GM19023 (cell line): ENCODE measurements at regions not wholly inside any gene's neighbourhood (a gene's known extent, or its start where the extent isn't known, plus 50 kb on each side); places are given as distances from the start of the nearest gene placed in this dataset.
"Not testable (repeated sequence)": the region's sequence is repeated elsewhere in the genome, so short reads cannot be mapped to it uniquely, and the experiment has no call there.

Experiments
- ATAC-seq: cut with Tn5 transposase; IDR thresholded peaks from one replicate; pipeline ENCODE4 v1.9.1; 2021; ENCODE audit warnings: mild to moderate bottlenecking, moderate library complexity; ENCODE audit not compliant: unreplicated experiment

- ATAC-seq, result not testable (repeated sequence)
Measured at GRCh38 chr3:107909583-107909982, 181.2 kb downstream of the CD47 start.

DNA sequence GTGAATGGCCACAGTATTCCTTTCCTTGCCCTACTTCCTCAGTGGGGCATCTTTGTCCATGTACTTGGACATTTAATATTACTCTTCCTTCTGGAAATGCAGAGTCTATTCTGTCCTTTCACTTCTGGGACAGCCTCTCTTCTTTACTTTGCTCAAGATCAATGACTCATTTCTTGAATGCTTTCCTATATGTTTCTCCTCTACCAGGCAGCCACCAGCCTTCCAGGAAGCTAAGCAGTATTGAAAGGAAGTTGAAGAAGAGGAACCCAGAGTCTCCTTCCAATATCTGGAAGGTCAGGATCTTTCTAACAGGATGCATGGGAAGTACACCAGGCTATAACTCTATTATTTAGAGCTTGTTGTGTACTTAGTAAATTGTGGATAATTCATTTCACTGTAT, 182.8 kb downstream of the CD47 start:
- ATAC-seq, result no peak

DNA sequence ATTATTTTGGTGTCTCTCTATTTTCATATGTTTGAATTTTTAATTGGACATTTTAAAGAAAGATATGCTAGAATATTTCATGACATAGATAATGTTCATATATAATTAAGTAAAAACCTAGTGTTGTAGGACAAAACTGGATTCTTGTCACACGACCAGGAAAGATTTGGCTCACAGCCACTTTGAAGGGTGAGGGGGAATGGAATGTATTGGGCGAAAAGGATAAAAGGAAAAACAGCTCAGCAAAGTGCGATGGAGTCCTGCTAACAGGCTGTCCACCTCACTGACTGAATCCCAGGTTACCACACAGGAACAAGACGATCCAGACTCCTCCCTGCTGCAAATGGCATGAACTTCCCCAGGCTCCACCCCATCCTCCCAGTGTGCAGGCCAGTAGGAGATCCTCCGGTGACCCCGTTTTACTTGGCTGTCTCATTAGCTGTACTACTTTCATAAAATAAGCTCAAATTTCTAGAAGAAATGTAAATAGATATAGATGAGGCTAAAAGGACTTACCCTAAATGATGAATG, 186.2 kb downstream of the CD47 start:
- ATAC-seq, result no peak

DNA sequence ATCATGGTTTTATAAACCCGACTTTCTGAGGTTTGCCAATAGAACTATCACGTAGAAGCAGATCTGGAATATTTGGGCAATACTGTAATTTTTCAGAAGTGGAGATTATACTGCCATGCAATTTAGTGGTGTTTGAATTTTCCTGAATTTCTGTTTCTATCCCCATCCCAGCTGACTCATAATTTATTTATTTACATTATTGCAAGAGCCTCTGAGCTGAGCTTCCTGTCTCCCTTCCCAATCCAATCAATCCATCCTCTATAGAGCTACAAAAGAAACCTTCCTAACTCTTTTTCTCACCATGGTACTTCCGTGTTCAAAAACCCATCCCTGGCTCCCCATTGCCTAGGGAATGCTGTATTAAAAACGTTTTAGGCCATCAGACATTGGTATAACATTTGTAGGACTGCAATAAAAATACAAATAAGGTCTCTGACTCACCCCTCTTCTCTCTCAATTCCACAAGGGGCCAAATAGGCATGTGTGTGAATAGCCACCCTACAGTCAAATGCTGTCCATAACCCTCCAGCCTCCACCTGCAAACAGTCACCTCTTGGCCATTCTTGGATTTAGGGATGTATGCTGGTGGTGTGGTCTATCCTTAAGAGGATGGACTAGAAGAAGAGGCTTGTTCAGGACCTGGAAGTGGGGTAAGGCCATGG, 190.7 kb downstream of the CD47 start:
- ATAC-seq, result no peak

GRCh38 chr3:107897471-107898061, 193.3 kb downstream of the CD47 start:
- no peak for ATAC-seq

- ATAC-seq, result no peak
Measured at GRCh38 chr3:107894998-107895397, 195.8 kb downstream of the CD47 start.

- no peak for ATAC-seq
Measured at GRCh38 chr3:107892955-107893624, 197.7 kb downstream of the CD47 start.

- no peak for ATAC-seq
Measured at GRCh38 chr3:107884719-107885460, 205.9 kb downstream of the CD47 start.

DNA sequence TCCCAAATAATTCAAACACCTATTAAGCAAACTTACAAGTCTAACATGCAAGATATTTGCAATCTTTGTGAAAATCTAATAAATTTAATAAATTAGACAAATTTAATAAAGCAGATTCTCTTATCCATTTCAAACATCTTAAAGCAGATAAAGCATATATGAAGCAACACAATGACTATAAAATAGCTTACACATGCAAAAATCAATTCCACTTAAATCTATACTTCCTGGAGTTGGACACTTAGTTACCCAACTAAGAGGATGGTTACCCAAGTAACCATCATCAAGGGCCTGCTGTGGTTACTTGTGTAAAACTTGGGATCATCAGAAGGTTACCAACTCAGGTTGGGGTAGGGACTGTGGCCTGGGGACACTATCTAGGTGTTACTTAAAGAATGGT, 206.8 kb downstream of the CD47 start:
- no peak for ATAC-seq

- ATAC-seq, result no peak
Measured at GRCh38 chr3:107882881-107883280, 207.9 kb downstream of the CD47 start.

DNA sequence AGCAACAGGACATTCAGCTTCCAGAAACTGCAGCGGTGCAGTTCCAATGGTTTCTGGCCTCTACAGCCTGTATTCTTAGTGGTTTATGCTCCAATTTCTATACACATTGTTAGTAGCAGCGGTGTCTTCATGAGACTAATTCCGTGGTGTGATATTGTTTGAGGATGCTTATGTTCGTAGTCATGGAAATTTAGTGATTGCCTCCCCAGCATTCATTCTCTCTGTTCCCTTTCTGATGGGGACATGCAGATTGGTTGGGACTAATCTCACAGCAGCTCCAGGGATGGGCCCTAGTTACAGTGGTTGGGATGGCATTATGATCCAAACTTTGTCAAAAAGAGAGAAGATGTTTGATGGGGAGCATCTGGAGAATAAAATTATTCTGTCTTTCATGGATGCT, 208.6 kb downstream of the CD47 start:
- no peak for ATAC-seq

DNA sequence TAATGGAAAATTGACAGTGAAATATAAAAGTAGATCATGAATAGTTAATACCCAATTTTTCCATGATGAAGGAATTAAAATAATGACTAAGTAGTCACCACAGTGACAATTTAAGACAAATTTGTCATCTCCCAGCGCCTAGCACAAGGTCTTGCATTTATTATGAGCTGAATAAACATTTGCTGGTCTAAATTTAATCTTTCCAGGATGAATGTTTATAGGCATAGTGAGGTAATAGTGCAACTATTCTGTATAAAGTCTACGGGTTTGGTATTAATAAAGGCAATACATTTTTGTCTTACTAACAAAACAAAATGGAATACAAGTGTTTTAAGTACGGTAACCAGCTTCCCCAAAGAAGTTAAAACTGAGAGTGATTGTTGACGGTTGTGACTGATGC, 209.3 kb downstream of the CD47 start:
- no peak for ATAC-seq

DNA sequence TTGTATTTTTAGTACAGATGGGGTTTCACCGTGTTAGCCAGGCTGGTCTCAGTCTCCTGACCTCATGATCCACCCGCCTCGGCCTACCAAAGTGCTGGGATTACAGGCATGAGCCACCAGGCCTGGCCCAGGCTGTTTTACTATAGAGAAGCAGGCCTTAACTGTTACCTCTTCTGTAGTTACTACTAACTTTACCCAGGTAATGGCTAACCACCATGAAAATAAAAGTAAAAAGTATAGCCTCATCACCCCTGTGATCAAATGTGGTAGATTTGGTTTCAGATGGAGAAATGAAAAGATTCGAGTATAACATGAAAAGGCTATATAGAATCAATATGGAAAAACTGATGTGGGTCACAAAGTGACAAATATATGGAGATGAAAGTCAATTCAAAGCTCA, 210.1 kb downstream of the CD47 start:
- no peak for ATAC-seq

- no peak for ATAC-seq
Measured at GRCh38 chr3:107877936-107878335, 212.9 kb downstream of the CD47 start.

- ATAC-seq, result peak; percentile 50
Measured at GRCh38 chr3:107870943-107871638, 219.7 kb downstream of the CD47 start.

- no peak for ATAC-seq
Measured at GRCh38 chr3:107870096-107870495, 220.7 kb downstream of the CD47 start.

- ATAC-seq, result no peak
Measured at GRCh38 chr3:107868449-107868848, 222.4 kb downstream of the CD47 start.

DNA sequence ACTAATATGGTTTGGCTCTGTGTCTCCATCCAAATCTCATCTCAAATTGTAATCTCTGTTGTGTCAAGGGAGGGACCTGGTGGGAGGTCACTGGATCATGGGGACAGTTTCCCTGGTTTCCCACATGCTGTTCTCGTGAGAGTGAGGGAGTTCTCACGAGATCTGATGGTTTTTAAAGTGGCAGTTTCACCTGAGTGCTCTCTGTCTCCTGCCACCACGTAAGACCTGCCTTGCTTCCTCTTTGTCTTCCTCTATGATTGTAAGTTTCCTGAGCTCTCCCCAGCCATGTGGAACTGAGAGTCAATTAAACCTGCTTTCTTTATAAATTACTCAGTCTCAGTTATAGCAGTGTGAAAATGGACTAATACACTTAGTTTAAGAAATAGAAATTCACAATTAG, 228.9 kb downstream of the CD47 start:
- ATAC-seq, result peak; percentile 70

- no peak for ATAC-seq
Measured at GRCh38 chr3:107861422-107861821, 229.4 kb downstream of the CD47 start.
